Activated CD4-positive, alpha-beta T cell treated with anti-CD3 and anti-CD28 coated beads for 36 hours (primary cell): ENCODE measurements at regions not wholly inside any gene's neighbourhood (a gene's known extent, or its start where the extent isn't known, plus 50 kb on each side); places are given as distances from the start of the nearest gene placed in this dataset.

Source experiments
- ATAC-seq: fragments of 200-7000 bp; cut with Tn5 transposase; one replicate; pipeline ENCODE4 v1.10.0; 2021; ENCODE audit warnings: mild to moderate bottlenecking, moderate library complexity
- CTCF ChIA-PET: fragments of 350-600 bp; sonication (Branson Sonifier 250); formaldehyde crosslinking; loops from one replicate; lab custom pipeline; 2021; ENCODE audit warnings: antibody characterized with exemption; lab: Charles Lee
- POLR2A ChIA-PET: fragments of 350-600 bp; sonication (Branson Sonifier 250); formaldehyde crosslinking; loops from one replicate; lab custom pipeline; 2021; ENCODE audit warnings: antibody characterized with exemption, inconsistent platforms; lab: Charles Lee
- DNase-seq: peaks from one replicate; pipeline ENCODE4 v3.0.0-alpha.2; 2020
- H3K27ac Mint-ChIP-seq: one replicate; pipeline ENCODE4 v1.8.0; 2021; ENCODE audit warnings: mixed read lengths
- H3K27me3 Mint-ChIP-seq: one replicate; pipeline ENCODE4 v1.8.0; 2021; ENCODE audit warnings: mixed read lengths
- H3K36me3 Mint-ChIP-seq: one replicate; pipeline ENCODE4 v1.8.0; 2021; ENCODE audit warnings: low read depth, mixed read lengths
- H3K4me1 Mint-ChIP-seq: one replicate; pipeline ENCODE4 v1.8.0; 2021; ENCODE audit warnings: mixed read lengths
- H3K4me3 Mint-ChIP-seq: one replicate; pipeline ENCODE4 v1.8.0; 2021; ENCODE audit warnings: mild to moderate bottlenecking, moderate library complexity, mixed read lengths
- H3K9me3 Mint-ChIP-seq: one replicate; pipeline ENCODE4 v1.8.0; 2021; ENCODE audit warnings: low read depth, mixed read lengths
- intact Hi-C, 2 experiments: fragments of 100-400 bp; cut with DNase I in 1 of 2; cut with micrococcal nuclease in 1 of 2; formaldehyde crosslinking; loops; one replicate each; pipeline versions ENCODE4 v1.14.2 to v1.15.1; 2022 to 2024; cut with DNase I, micrococcal nuclease

- H3K4me3 Mint-ChIP-seq, result no peak overlapping the region
Observed at GRCh38 chr13:59490651-59491050, 673.1 kb downstream of the DIAPH3 start.

DNA sequence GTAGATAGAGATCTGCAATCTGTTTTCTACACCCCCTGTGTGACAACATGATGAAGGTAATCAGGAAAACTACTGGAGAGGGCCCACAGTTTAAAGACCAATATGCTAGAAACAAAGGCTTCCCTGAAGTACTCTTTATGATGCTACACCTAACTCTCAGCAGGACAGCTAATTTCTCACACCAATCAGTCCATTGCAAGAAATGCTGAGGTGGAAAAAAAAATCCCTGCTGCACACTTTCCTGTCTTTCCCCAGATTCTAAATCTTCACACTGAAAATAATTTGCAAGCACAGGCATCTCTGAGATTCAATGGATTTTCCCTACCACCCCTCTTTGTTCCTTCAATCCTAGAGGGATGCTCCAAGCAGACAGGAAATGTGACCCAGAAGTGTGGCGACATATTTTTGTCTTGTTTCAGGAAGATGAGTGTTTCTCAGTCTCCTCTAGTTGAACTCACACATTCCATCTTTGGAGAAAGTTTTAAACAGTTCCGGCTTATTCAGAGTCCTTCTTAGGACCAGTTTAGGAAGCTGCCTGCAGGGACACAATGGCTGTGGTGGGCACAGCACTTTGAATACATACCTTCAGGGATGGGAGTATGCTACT, 671.6 kb downstream of the DIAPH3 start:
- no peak for ATAC-seq
- DNase-seq, result no peak
- Mint-ChIP-seq H3K27ac (no peak overlapping the region), H3K4me1 (peaks cover 5% of the 10 kb centered on the region), H3K9me3 (no peaks in the 10 kb centered on the region), H3K36me3 (no peaks in the 10 kb centered on the region), H3K27me3 (peaks cover 3% of the 10 kb centered on the region), H3K4me3 (no peak overlapping the region)
- intact Hi-C loops, result no loop called here
- CTCF ChIA-PET, result interaction anchor here (0.6 kb wide), 1 partner anchor 12 kb away, joined by 4 read pairs; no protein-coding TSS in a partner anchor
- POLR2A ChIA-PET, result no interaction called here

More at GRCh38 chr13:59490651-59491050, 673.1 kb downstream of the DIAPH3 start:
- peaks cover 3% of the 10 kb centered on the region for H3K27me3 Mint-ChIP-seq
- no peak for ATAC-seq
- intact Hi-C loops, result no loop called here
- H3K9me3 Mint-ChIP-seq, result no peaks in the 10 kb centered on the region
- DNase-seq, result no peak
- H3K36me3 Mint-ChIP-seq, result no peaks in the 10 kb centered on the region
- no peak overlapping the region for H3K27ac Mint-ChIP-seq
- CTCF ChIA-PET, result no interaction called here
- H3K4me1 Mint-ChIP-seq, result peaks cover 5% of the 10 kb centered on the region
- POLR2A ChIA-PET, result interaction anchor here (0.6 kb wide), 1 partner anchor 46 kb away, joined by 3 read pairs; no protein-coding TSS in a partner anchor

- peaks cover 5% of the 10 kb centered on the region for H3K4me1 Mint-ChIP-seq
- H3K9me3 Mint-ChIP-seq, result no peaks in the 10 kb centered on the region
- H3K27me3 Mint-ChIP-seq, result peaks cover 3% of the 10 kb centered on the region
- CTCF ChIA-PET, result no interaction called here
- intact Hi-C loops, result no loop called here
- POLR2A ChIA-PET, result no interaction called here
- DNase-seq (no peak), ATAC-seq (no peak)
- no peak overlapping the region for H3K27ac Mint-ChIP-seq
- no peaks in the 10 kb centered on the region for H3K36me3 Mint-ChIP-seq
- no peak overlapping the region for H3K4me3 Mint-ChIP-seq
Observed at GRCh38 chr13:59493436-59493965, 670.2 kb downstream of the DIAPH3 start.

DNA sequence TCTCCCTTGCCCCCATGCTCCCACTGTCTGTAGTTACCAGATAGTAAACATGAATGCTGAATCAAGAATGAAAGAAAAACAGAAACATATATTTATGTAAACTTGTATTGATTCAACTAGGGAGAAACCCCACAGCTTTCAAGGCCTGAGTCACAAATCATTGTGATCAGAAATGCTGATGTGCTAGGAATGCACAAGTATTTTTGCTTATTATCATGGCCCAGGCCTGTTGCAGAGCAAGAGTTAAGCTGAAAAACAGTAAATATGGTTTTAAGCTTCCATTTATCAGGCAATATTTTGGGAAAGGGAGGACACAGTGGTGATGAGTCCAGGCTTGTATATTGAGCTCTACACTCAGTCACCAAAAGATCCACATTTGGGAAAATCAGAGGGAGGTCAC, 669.6 kb downstream of the DIAPH3 start:
- POLR2A ChIA-PET, result no interaction called here
- Mint-ChIP-seq H3K27ac (no peak overlapping the region), H3K4me3 (no peak overlapping the region), H3K27me3 (peaks cover 2% of the 10 kb centered on the region), H3K36me3 (no peaks in the 10 kb centered on the region), H3K4me1 (peaks cover 5% of the 10 kb centered on the region), H3K9me3 (no peaks in the 10 kb centered on the region)
- DNase-seq (no peak), ATAC-seq (no peak)
- intact Hi-C loops, result no loop called here
- CTCF ChIA-PET, result interaction anchor here (0.6 kb wide), 1 partner anchor 105 kb away, joined by 3 read pairs; no protein-coding TSS in a partner anchor

DNA sequence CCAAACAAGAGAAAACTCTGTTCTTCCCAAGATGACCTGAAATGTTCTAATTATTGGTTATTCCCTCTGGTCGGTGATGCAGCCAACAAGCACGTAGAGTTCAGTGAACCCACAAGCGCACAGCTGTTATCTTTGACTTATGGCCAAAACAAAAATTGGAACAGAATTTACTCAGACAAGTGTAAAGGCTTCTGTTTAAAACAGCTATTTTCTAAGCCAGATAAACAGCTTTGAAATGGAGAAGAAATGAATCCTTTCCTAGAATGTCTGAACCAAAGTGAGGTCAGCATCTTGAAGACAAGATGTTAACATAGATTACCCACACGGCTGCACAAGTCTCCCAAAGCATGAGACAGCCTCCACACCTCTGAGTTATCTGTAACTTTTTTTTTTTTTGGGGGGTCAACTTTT, 669.2 kb downstream of the DIAPH3 start:
- Mint-ChIP-seq H3K4me3 (no peak overlapping the region), H3K36me3 (no peaks in the 10 kb centered on the region), H3K27ac (no peak overlapping the region), H3K9me3 (no peaks in the 10 kb centered on the region), H3K27me3 (peaks cover under 1% of the 10 kb centered on the region), H3K4me1 (peaks cover 5% of the 10 kb centered on the region)
- intact Hi-C loops, result no loop called here
- no peak for ATAC-seq
- no peak for DNase-seq
- POLR2A ChIA-PET, result no interaction called here
- CTCF ChIA-PET, result interaction anchor here (0.6 kb wide), 1 partner anchor 105 kb away, joined by 3 read pairs; no protein-coding TSS in a partner anchor

- H3K27ac Mint-ChIP-seq, result no peak overlapping the region
- no peak for DNase-seq
- ATAC-seq, result no peak
- CTCF ChIA-PET, result no interaction called here
- H3K36me3 Mint-ChIP-seq, result no peaks in the 10 kb centered on the region
- intact Hi-C loops, result no loop called here
- no peaks in the 10 kb centered on the region for H3K27me3 Mint-ChIP-seq
- peaks cover 5% of the 10 kb centered on the region for H3K4me1 Mint-ChIP-seq
- H3K9me3 Mint-ChIP-seq, result no peaks in the 10 kb centered on the region
- no peak overlapping the region for H3K4me3 Mint-ChIP-seq
- POLR2A ChIA-PET, result no interaction called here
Observed at GRCh38 chr13:59495299-59495698, 668.4 kb downstream of the DIAPH3 start.

DNA sequence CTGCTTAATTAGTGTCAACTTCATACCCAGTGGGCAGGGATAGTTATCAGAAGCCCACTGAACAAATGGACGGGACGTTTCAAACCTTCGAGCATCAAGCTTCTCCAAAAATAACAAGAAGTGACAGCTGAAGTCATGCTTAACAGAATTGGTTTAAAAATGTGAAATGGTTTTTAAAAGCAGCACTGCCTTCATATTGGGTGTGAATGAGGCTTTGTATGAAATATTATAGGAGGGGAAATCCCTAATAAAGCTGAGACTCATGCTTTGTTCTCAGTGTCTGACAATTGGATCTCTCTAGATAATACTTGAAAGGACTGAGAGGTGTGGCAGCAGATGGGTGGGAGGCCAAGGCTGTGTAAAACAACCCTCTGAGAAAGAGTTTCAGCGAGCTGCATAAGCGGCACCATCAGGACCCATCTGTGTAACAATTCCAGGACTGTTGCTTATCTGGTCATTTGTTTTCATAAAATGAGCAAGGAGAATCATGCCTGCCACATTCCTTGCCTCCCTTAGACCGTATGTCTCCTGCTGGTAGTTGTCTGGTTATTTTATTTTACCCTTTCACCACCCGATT, 667.7 kb downstream of the DIAPH3 start:
- no peaks in the 10 kb centered on the region for H3K36me3 Mint-ChIP-seq
- CTCF ChIA-PET, result no interaction called here

GRCh38 chr13:59497621-59498247, 666.0 kb downstream of the DIAPH3 start:
- Mint-ChIP-seq H3K4me3 (no peak overlapping the region), H3K36me3 (no peaks in the 10 kb centered on the region), H3K27ac (no peak overlapping the region), H3K27me3 (no peaks in the 10 kb centered on the region), H3K4me1 (peaks cover 5% of the 10 kb centered on the region), H3K9me3 (no peaks in the 10 kb centered on the region)
- intact Hi-C loops, result no loop called here
- POLR2A ChIA-PET, result no interaction called here
- DNase-seq, result no peak
- CTCF ChIA-PET, result interaction anchor here (0.9 to 1.0 kb wide), 2 partner anchors 24 to 39 kb away, joined by 3 to 4 read pairs; no protein-coding TSS in a partner anchor
- no peak for ATAC-seq

More for the DNA sequence above, 667.7 kb downstream of the DIAPH3 start:
- H3K4me1 Mint-ChIP-seq, result peaks cover 5% of the 10 kb centered on the region
- DNase-seq, result no peak
- ATAC-seq, result no peak
- intact Hi-C loops, result no loop called here
- H3K4me3 Mint-ChIP-seq, result no peak overlapping the region
- H3K27me3 Mint-ChIP-seq, result no peaks in the 10 kb centered on the region
- POLR2A ChIA-PET, result no interaction called here
- H3K9me3 Mint-ChIP-seq, result no peaks in the 10 kb centered on the region
- no peak overlapping the region for H3K27ac Mint-ChIP-seq

DNA sequence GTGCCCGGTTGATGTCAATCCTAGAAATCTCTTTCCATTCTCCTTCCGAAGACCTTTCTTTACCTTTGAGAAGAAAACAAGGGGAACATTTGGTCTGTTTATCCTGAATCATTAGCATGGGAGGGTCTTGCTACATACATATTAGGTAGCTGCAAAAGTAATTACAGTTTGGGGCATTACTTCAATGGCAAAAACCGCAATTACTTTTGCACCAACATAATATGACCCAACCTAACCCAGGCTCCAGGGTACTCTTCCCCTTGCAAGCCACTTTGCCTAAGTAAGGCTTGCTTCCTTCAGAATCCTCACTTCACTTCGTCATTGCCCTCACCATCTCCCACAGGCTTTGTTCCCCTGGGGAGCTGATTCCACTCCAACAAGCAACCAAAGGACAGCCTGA, 662.7 kb downstream of the DIAPH3 start:
- H3K27me3 Mint-ChIP-seq, result no peaks in the 10 kb centered on the region
- ATAC-seq (no peak), DNase-seq (no peak)
- H3K36me3 Mint-ChIP-seq, result no peaks in the 10 kb centered on the region
- POLR2A ChIA-PET, result no interaction called here
- intact Hi-C loops, result no loop called here
- CTCF ChIA-PET, result no interaction called here
- no peak overlapping the region for H3K27ac Mint-ChIP-seq
- H3K9me3 Mint-ChIP-seq, result no peaks in the 10 kb centered on the region
- H3K4me3 Mint-ChIP-seq, result no peak overlapping the region
- no peaks in the 10 kb centered on the region for H3K4me1 Mint-ChIP-seq

GRCh38 chr13:59504407-59504806, 659.3 kb downstream of the DIAPH3 start:
- intact Hi-C loops, result no loop called here
- ATAC-seq (no peak), DNase-seq (no peak)
- no peaks in the 10 kb centered on the region for H3K36me3 Mint-ChIP-seq
- no peak overlapping the region for H3K4me3 Mint-ChIP-seq
- H3K27ac Mint-ChIP-seq, result no peak overlapping the region
- H3K9me3 Mint-ChIP-seq, result no peaks in the 10 kb centered on the region
- POLR2A ChIA-PET, result no interaction called here
- H3K4me1 Mint-ChIP-seq, result no peaks in the 10 kb centered on the region
- H3K27me3 Mint-ChIP-seq, result no peaks in the 10 kb centered on the region
- CTCF ChIA-PET, result no interaction called here

- intact Hi-C loops, result no loop called here
- H3K36me3 Mint-ChIP-seq, result no peaks in the 10 kb centered on the region
- no peaks in the 10 kb centered on the region for H3K4me1 Mint-ChIP-seq
- no peak for ATAC-seq
- ChIA-PET POLR2A (no interaction called here), CTCF (interaction anchor here (0.5 kb wide), 1 partner anchor 163 kb away, joined by 4 read pairs; no protein-coding TSS in a partner anchor)
- no peaks in the 10 kb centered on the region for H3K27me3 Mint-ChIP-seq
- no peak for DNase-seq
- no peak overlapping the region for H3K4me3 Mint-ChIP-seq
- no peak overlapping the region for H3K27ac Mint-ChIP-seq
- no peaks in the 10 kb centered on the region for H3K9me3 Mint-ChIP-seq
Observed at GRCh38 chr13:59510386-59510785, 653.3 kb downstream of the DIAPH3 start.
